LoVo (cell line): ENCODE measurements at regions not wholly inside any gene's neighbourhood (a gene's known extent, or its start where the extent isn't known, plus 50 kb on each side); places are given as distances from the start of the nearest gene placed in this dataset.

Experiments
- DNase-seq: peaks from one replicate; pipeline ENCODE4 v3.0.0-alpha.2; 2016; ENCODE audit warnings: low spot score

DNA sequence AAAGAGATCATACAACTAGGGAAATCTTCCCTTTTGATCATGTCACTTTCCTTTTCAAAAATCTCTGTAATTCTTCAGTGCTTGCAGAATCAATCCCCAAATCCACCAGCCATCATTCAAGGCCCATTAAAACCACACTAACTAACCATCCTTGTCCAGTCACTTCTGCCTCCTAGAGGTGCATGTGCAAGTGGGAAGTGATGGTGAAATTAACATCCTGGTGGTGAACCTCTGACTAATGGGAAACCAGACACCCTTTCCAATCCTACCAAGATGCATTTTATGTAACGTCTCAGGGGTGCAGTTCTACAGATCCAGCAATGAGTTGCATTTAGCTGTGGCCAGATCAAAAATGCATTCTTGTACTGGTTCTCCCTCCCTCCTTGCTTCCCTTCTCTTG is 341.8 kb downstream of the RAPGEF2 start:
- DNase-seq, result no peak

DNA sequence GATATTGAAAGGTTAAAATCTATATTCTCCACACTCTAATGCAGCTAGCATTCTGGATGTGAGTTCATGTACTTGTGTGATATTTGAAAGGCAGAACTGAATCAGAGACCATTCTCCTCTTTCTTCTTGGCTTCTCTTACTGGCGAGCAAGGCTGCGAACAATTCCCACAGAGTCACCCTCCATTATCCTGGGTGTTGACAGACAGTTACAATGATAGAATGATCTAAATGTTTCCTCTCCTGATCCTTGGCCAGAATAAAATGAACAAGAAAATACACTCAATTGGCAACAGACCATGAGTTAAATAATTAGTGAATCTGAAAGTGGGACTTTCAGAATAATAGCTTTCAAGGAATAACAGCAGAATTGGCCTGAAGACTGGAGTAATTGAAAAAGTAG is 342.8 kb downstream of the RAPGEF2 start:
- DNase-seq, result no peak

DNA sequence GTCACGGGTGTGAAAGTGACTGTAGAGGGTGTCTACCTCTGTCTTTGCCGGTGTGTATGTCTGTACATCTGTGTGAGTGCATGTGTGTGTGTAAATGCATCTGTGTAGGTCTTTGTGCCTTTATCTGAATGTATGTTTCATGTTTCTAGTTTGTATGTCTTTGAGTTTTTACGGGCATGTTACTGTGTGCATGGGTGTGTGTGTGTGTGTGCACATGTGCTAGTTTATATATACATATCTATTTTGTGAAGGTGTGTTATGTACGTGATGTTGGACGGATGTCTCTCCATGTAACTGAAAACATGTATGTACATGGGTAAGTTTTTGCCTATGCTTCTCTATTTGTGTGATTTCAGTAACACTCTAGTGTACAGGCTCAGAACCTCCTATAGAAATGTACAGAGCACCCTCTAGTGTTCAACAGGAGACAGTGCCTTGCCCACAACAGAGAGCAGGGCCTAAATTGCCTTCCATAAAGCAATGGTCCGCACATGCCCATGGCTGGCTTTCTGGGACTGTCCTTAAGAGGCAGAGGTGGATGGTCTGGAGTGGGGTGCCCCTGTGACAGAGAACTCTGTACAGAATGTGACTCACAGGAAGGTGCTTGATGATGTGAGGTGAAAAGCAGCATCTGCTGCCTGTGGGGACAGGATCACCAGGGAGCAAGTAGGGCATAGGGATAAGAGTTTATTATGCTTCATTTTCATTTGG is 343.5 kb downstream of the RAPGEF2 start:
- DNase-seq, result peak; percentile 84

DNA sequence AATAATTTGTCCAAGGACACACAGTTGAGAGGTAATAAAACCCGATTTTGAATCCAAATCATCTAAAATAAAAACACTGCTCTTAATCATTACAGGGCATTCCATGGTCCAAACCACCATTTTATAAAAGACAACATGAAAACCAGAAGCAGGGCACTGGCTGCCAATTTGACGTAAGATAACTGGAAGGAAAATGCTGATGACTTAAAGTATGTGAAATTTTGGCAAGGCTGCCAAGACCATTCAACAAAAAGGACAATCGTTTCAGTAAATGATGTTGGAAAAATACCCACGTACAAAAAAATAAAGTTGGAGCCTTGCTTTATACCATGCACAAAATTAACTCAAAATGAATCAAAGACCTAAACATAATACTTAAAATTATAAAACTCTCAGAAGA is 344.4 kb downstream of the RAPGEF2 start:
- no peak for DNase-seq

DNA sequence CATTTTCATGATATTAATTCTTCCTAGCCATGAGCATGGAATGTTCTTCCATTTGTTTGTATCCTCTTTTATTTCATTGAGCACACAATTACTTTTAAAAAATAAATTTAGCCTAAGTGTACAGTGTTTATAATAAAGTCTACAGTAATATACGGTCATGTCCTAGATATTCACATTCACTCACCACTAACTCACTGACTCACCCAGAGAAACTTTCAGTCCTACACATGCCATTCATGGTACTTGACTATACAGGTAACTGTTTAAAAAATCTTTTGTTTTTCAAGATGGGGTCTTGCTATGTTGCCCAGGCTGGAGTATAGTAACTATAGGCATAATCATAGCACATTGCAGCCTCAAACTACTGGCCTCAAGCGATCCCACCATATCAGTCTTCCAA is 348.1 kb downstream of the RAPGEF2 start:
- DNase-seq, result no peak

DNA sequence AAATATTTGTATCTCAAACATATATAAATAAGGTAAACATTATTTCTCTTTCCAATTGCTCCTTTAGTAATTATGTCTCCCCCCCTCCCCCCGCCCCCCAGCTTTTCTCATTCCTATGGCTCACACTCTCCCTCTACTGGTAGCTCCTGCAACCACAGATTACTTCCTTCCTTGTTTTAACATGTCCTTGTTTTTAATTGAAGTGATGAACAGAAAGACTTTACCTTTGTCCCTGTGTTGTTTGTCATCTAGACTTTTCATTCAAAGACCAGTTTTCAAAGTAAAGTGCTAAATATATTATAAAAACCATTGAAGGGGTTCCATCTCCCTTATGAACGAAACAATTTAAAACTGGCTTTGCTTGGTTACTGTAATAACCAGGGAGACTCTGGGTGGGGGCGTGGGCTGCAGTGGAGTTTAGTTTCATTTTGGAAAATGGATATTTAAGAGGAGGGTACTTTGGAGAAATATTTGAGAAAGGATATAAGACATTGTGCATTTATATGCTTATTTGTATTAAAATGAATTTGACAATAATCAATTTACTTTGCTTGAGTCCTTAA is 352.9 kb downstream of the RAPGEF2 start:
- peak; percentile 67 for DNase-seq

DNA sequence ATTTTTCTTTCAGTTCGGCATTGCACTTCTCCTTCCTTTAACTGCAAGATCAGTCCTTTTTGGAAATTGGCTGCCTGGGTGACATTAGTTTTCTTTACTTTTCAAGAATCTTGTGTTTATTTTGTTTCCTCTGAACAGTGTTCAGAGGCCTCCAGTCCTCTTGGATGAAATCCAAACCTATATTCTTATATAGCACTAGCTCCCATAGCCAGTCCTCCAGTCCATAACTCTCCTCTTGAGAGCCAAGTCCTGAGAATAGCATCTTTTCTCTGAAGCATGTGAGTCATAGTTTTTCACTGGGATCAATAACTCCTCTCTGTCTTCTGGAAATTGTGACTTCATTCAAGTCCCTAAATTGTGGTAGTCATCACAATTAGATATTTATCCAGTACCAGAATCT is 357.5 kb downstream of the RAPGEF2 start:
- no peak for DNase-seq

DNA sequence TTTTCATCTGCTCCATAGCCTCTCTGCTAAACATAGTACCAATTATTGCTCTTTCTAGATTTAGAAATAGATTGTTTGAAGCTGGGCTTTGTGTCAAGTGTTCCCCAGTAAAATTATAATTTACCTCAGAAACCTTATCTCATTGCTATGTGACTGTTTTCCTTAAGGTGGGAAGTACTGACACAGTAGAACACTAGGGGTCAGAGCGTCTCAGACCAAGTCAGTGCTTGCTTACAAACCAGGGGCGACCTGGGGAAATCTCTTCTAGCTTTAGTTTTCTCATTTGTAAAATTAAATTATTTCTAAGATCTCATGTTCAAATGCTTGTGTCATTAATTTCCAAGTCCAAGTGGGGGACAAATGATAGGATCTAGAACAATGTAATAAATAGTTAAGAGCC is 360.4 kb downstream of the RAPGEF2 start:
- no peak for DNase-seq

DNA sequence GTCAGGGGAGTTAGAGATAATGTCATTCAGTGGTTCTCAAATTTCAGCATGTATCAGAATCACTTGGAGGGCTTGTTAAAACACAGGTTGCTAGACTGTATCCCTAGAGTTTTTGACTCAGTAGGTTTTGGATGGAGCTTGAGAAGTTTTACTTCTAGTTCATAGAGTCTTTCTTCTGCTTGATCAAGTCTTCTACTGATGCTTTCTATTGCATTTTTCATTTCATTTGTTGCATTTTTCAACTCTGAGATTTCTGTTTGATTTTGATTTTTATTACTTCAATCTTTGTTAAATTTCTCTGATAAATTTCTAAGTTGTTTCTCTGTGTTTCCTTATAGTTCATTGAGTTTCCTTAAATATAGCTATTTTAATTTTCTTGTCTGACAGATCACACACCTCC is 361.4 kb downstream of the RAPGEF2 start:
- no peak for DNase-seq

DNA sequence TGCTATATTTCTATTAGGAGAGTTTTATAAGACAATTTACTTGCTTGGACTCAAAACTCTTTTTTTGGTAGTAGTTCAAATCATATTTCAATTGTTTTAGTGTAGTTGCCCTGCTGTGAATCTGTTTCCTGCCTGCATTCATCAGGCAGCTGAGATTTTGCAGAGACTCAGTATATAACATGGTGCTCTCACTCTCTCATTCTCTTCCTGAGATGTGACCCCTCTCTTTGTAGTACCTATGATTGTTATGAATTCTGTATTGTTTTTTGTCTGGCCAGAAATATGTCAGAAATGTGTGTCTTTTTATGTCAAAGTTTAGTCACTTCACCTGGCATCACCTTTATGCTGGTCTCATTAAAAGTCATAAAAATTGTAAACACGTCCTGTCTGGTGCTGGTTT is 374.0 kb downstream of the RAPGEF2 start:
- DNase-seq, result no peak

DNA sequence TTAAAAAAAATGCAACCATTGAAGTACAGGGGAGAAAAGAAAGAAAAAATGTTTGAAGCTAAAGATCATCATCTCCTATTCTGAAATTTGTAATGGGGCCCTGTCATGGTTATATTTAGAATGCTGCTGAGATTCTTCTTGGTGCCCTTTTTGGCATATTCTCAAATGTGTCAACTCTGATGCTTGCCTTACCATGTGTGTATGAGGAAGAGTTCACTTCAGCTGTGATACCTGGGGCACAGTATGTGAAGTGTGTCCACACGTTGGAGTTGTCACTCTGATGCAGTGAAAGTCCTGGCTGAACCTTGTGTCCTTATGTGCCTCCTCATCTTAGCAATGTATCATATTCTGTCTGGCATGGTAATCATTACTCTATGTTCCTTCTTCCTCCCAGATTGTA is 377.9 kb downstream of the RAPGEF2 start:
- DNase-seq, result no peak

DNA sequence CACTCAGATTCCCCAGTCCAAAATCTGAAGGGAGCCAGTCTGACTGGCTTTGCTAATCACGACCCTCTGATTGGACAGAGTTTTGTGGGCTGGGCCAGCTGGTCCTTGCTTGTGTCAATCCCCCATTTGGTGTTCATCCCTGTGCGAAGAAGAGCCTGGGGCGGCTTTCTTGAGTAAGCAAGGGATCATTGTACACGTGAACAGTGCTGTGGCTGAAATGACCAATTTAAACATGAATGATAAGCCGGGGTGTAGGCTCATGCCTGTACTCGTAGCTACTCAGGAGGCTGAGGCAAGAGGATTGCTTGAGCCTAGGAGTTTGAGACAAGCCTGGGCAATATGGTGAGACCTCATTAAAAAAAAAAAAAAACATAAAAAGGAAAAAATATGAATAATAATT is 379.1 kb downstream of the RAPGEF2 start:
- DNase-seq, result no peak

DNA sequence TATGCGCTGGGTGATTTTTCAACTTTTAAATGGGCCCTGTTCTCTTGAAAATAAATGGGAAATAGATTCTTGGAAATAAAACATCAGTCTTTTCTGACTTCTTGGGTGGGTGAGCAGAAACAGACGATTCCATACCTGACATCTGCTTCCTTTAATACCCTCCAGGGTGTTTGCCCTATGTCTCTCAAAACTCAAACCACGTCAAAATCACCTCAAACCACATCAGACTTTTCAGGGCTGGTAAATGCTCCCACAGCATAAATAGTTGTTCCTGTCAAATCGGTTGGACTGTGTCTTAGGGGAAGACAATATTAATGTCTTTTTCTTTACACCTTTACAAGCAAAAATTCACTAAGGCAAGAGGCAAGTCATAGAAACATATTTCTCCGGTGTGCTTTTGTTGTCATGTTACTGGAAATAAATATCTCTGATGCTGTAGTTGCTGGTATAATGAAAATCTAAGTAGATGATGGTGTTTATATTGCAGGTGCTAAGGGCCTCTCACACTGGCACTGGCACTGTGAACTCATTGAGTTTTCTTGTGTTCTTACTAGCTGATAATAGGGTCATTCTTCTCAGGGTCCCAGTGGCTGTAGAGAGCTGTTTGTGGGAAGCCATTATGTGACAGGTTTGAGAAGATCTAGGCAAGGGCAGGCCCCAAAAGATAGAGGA is 380.4 kb downstream of the RAPGEF2 start:
- DNase-seq, result no peak

DNA sequence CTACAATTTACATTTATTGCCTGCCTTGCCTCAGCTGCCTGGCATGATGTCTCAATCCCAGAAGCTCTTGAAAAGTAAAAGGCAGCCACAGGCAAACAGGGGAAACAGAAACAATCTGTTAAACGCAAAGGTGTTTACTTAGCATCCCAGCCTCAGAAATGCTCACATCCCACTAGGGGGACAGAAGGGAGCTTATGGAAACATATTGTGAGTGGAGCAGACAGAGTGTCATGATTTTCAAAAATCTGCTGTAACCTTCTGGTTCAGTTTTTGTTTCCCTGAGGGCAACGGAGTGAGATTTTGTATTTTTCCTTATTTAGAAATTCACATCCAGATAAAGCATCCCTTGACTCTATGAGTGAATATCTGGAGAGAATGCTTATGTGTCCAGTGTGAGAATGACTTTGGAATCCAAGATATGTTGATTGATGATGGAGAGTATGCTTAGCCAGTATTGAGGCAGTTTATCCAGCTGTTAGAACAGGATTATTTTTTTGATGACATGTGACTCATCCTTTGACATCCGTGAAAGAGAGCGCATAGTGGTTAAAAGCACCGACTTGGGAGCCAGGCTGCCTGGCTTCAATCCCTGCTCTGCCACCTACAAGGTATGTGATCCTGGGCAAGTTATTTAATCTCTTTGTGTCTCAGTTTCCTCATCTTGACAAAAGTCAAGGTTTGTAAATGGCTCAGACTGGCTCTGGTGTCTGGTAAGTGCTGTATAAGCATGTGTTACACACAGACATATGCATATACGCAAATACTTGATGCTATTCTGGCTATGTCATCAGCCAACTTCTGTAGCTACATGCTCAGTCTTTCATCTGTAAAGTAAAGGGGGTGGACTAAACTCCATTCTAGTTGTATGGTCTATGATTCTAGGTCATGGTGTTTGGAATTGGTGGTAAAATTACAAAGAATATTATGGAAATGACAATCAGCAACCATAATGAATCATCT is 381.2 kb downstream of the RAPGEF2 start:
- DNase-seq, result no peak

DNA sequence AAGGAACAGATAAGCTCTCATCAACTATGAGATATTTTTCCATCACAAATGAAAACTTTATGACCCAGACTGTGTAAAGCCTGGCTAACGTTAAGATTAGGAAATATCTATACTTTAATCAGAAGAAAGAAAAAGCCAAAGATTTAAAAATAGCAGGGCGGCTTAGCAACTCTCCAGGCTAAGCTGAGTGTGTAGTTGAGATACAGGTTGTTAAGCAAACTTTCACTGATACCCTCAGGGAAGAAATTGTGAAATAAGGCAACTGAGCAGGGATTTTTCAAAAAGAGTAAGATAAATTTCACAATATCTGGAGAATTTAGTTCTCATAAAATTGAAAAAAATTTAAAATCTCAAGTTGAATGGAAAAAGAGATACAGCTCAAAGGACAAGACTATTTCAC is 382.0 kb downstream of the RAPGEF2 start:
- no peak for DNase-seq

DNA sequence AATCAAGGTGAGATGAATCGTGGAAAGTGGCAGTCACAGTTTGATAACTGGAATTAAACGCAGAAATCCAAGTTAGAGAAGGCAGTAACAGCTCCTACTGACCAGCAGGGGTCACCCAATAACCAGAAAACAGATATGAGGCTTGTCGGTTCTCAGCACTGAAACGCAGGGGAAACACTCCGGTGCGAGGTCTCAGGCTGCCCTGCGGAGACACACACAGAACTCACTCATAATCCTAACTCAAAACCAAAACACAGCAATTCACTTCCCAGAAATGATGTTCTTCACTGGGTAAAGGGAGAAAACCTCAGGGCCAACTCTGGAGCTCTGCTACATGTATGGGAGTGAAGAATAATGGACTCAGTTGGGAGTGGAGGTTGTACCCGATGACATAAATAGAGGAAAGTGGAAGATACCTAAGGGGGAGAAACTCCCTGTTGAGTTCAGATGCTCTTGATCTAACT is 384.4 kb downstream of the RAPGEF2 start:
- DNase-seq, result peak; percentile 68

DNA sequence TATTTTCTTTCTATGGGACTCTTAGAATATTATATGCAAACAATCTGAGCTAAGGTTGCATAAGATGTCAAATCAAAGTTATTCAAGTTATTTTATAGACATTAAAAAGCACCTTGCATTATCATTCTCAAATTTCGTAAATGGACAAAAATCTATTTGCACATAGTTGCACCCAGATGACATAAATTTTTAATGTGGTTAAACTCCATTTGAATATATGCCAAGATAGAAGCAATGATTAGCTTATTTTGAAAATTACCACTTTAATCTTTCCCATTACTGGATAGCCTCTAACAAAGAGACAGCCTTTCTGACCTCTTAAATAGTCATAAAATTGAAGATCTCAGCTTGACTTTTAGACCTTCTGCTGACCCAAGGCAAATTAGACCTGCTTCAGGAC is 386.8 kb downstream of the RAPGEF2 start:
- no peak for DNase-seq

DNA sequence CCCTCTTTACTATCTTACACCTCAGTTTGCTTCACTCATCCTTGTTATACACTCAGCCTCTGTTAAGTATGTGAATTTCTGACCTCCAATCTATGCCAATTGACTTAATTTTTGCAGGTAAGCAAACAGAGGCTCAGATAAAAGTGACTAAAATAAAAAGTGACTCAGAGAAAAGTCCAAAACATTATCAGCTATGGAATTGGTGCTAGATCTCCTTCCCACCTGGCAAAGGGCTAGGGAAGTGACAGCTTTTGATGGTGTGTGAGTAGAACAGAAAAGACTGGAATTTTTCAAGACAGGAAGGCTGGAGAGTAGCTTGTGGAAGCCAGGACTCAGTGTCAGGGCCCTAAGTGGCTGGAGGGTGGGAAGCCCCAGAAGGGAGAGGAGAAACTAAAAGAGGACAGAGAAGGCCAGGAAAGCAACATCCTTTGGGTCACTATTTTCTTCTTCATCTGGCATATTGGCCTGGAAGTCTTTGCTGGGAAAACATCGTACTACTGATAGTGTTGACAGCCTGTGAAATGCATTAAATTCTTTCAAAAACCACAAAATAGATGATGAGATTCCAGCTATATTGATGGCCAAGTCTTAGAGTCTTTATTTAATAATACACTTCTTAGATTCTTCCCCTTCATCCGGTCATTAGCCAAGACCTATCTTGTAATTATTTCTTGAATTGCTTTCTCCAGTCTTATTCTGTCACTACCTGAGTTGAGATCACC is 392.8 kb downstream of the RAPGEF2 start:
- no peak for DNase-seq

DNA sequence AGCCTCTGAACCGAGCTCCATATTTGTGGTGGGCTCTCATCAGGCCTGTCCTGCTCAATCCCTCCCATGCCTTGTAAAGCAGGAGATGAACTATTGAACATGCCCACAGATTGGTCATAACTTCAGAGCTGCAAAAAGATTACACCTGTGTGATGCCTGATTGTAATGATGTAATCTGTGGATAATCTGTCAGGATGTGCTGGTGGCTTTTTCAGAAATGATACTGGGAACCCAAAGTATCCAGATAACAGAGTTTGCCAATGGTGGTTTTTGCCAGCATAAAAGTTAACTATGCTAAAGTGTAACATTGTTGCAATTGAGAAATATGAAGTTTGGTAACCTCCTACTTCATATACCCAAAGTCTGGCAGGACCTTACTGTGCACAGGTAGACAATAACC is 393.4 kb downstream of the RAPGEF2 start:
- DNase-seq, result no peak

DNA sequence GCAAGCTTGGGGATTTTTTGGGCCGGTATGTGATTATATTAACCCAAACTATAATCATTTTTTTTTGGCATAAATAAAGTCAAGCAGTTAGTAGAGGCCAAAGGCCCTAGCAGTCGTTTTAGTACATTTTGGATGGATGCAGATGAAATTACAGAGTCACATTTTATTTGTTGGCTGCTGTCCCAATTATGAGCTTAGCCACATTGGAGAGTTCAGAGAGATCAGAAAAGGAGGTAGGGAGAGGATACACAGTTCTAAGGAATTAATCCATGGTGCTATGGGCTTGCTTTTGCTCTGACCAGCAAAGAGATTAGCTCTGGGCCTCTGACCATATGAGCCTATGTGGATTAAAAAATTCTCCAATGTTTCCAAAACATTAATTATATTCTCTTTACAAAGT is 395.1 kb downstream of the RAPGEF2 start:
- no peak for DNase-seq

DNA sequence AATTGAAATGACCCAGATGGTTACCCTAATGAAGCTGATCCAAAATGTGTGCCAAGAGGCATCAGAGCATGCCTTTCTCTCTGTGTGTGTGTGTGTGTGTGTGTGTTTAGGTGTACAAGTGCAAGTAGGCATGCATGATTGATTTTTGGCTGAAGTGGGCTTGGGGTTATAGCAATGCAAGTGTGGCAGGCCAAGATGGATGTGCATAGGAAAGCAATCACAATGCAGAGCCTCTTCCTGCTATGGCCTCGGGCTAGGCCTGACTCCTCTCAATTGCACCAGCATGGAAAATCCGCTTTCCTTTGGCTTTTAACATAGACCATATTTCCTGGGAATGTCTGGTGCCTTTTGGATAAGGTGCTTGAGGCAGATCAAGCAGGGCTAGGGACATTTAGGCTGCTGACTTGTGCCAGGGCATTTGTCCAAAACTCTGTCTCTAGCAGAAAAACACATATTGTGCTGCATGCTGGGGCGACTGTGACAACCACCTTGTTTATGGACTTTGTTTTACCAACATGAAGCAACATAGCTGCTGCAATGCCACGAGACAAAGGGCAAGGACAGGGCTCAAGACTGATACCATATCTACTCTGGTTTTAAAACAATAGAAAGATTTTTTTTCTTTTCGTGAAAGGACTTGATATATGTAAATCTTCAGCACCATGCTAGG is 395.7 kb downstream of the RAPGEF2 start:
- no peak for DNase-seq
